Cardiac septum (tissue), 1 donor: ENCODE measurements at regions not wholly inside any gene's neighbourhood (a gene's known extent, or its start where the extent isn't known, plus 50 kb on each side); places are given as distances from the start of the nearest gene placed in this dataset.

Source experiments
- DNase-seq: peaks from one replicate; pipeline ENCODE4 v3.0.0-alpha.2; 2020; ENCODE audit warnings: low spot score
- intact Hi-C: fragments of 100-400 bp; cut with DNase I; formaldehyde crosslinking; loops from one replicate; pipeline ENCODE4 v1.14.0; 2022
- donor health status: DM: no; HTN: no; CAD: no.

- intact Hi-C loops: no loop called here
- no peak for DNase-seq
These were observed 147.8 kb upstream of the SMIM23 start for GRCh38 chr5:171637811-171638210.

GRCh38 chr5:171639205-171639621 is 146.4 kb upstream of the SMIM23 start:
- intact Hi-C loops: no loop called here
- no peak for DNase-seq

GRCh38 chr5:171639966-171640365 is 145.7 kb upstream of the SMIM23 start:
- intact Hi-C loops: loop anchor here (5.0 kb wide), 1 partner anchor 97 kb away; no protein-coding TSS in a partner anchor
- no peak for DNase-seq

- DNase-seq: no peak
- intact Hi-C loops: loop anchor here (5.0 kb wide), 1 partner anchor 97 kb away; no protein-coding TSS in a partner anchor
These were observed 145.1 kb upstream of the SMIM23 start for GRCh38 chr5:171640480-171640879.

- intact Hi-C loops: loop anchor here (5.0 kb wide), 1 partner anchor 95 kb away; no protein-coding TSS in a partner anchor
- DNase-seq: no peak
These were observed 143.7 kb upstream of the SMIM23 start for GRCh38 chr5:171641891-171642290.

GRCh38 chr5:171642894-171643293 is 142.7 kb upstream of the SMIM23 start:
- no peak for DNase-seq
- intact Hi-C loops: loop anchor here (5.0 kb wide), 1 partner anchor 94 kb away; no protein-coding TSS in a partner anchor

- intact Hi-C loops: loop anchor here (5.0 kb wide), 1 partner anchor 93 kb away; no protein-coding TSS in a partner anchor
- no peak for DNase-seq
These were observed 141.1 kb upstream of the SMIM23 start for GRCh38 chr5:171644536-171644935.

- DNase-seq: no peak
- intact Hi-C loops: no loop called here
These were observed 139.2 kb upstream of the SMIM23 start for GRCh38 chr5:171646102-171647042.

GRCh38 chr5:171647043-171647903 is 138.3 kb upstream of the SMIM23 start:
- intact Hi-C loops: no loop called here
- no peak for DNase-seq

GRCh38 chr5:171647904-171648260 is 137.7 kb upstream of the SMIM23 start:
- no peak for DNase-seq
- intact Hi-C loops: no loop called here

GRCh38 chr5:171648279-171649074 is 137.1 kb upstream of the SMIM23 start:
- intact Hi-C loops: no loop called here
- no peak for DNase-seq

GRCh38 chr5:171649075-171649401 is 136.6 kb upstream of the SMIM23 start:
- no peak for DNase-seq
- intact Hi-C loops: no loop called here

GRCh38 chr5:171650597-171650996 is 135.0 kb upstream of the SMIM23 start:
- intact Hi-C loops: no loop called here
- no peak for DNase-seq

GRCh38 chr5:171651102-171651501 is 134.5 kb upstream of the SMIM23 start:
- DNase-seq: no peak
- intact Hi-C loops: no loop called here

- intact Hi-C loops: no loop called here
- DNase-seq: no peak
These were observed 130.7 kb upstream of the SMIM23 start for GRCh38 chr5:171654881-171655280.

- intact Hi-C loops: no loop called here
These were observed 128.1 kb upstream of the SMIM23 start for GRCh38 chr5:171657473-171657872.

GRCh38 chr5:171659896-171660295 is 125.7 kb upstream of the SMIM23 start:
- DNase-seq: no peak
- intact Hi-C loops: no loop called here

More at GRCh38 chr5:171657473-171657872, 128.1 kb upstream of the SMIM23 start:
- DNase-seq: no peak

- DNase-seq: no peak
- intact Hi-C loops: no loop called here
These were observed 125.2 kb upstream of the SMIM23 start for GRCh38 chr5:171660434-171660833.

GRCh38 chr5:171661143-171661542 is 124.5 kb upstream of the SMIM23 start:
- intact Hi-C loops: no loop called here

More at GRCh38 chr5:171661143-171661542, 124.5 kb upstream of the SMIM23 start:
- DNase-seq: no peak
